SU-DHL-6 (cell line): ENCODE measurements at regions not wholly inside any gene's neighbourhood (a gene's known extent, or its start where the extent isn't known, plus 50 kb on each side); places are given as distances from the start of the nearest gene placed in this dataset.

Source experiments
- H2AFZ ChIP-seq: fragments of 200-600 bp; sonication (generic); 2 replicates; pipeline ENCODE4 v1.6.1; 2014; ENCODE audit warnings: low read depth, mild to moderate bottlenecking, moderate library complexity, mixed read lengths, antibody characterized with exemption, low read length; ENCODE audit not compliant: severe bottlenecking
- H3F3A ChIP-seq: fragments of 200-600 bp; shearing (Covaris generic); 2 replicates; pipeline ENCODE4 v1.6.0; 2016; ENCODE audit warnings: antibody characterized with exemption, mild to moderate bottlenecking; ENCODE audit not compliant: insufficient read depth
- H3K27ac ChIP-seq: fragments of 200-600 bp; sonication (generic); 2 replicates; pipeline ENCODE4 v1.5.1; 2016; ENCODE audit warnings: low read depth, mild to moderate bottlenecking, low read length, moderate library complexity, mixed read lengths
- H3K27me3 ChIP-seq: fragments of 200-600 bp; sonication (generic), shearing (Covaris generic); 2 replicates; pipeline ENCODE4 v1.6.0; 2014; ENCODE audit warnings: mild to moderate bottlenecking, low read length
- H3K36me3 ChIP-seq: fragments of 200-600 bp; sonication (generic); 2 replicates; pipeline ENCODE4 v1.6.1; 2014; ENCODE audit warnings: mild to moderate bottlenecking, low read length, mixed read lengths
- H3K4me2 ChIP-seq: fragments of 300-600, 200-600 bp; shearing (Covaris generic), sonication (generic); 2 replicates; pipeline ENCODE4 v1.6.0; 2014; ENCODE audit warnings: low read length, low read depth, mild to moderate bottlenecking; ENCODE audit not compliant: poor library complexity, severe bottlenecking
- H3K4me3 ChIP-seq: fragments of 200-600 bp; sonication (generic); 2 replicates; pipeline ENCODE4 v1.5.1; 2014; ENCODE audit warnings: antibody characterized with exemption, low read length, mild to moderate bottlenecking, mixed read lengths; ENCODE audit not compliant: insufficient read depth, poor library complexity, severe bottlenecking
- H3K79me2 ChIP-seq: fragments of 200-600 bp; sonication (generic); 2 replicates; pipeline ENCODE4 v1.6.1; 2014; ENCODE audit warnings: mild to moderate bottlenecking, low read length, moderate library complexity; ENCODE audit not compliant: insufficient read depth
- H3K9ac ChIP-seq: fragments of 200-600 bp; sonication (generic); 2 replicates; pipeline ENCODE4 v1.7.0; 2014; ENCODE audit warnings: mild to moderate bottlenecking, low read length
- H3K9me2 ChIP-seq: fragments of 200-600 bp; sonication (generic); replicated peaks from 2 replicates; pipeline ENCODE4 v1.6.1; 2014; ENCODE audit warnings: low read length; ENCODE audit not compliant: insufficient read depth
- H3K9me3 ChIP-seq: fragments of 200-600 bp; sonication (generic); 2 replicates; pipeline ENCODE4 v1.6.1; 2014; ENCODE audit warnings: low read length, mixed read lengths; ENCODE audit not compliant: insufficient read depth
- H4K20me1 ChIP-seq: fragments of 200-600 bp; sonication (generic); 2 replicates; pipeline ENCODE4 v1.6.1; 2014; ENCODE audit warnings: low read depth, mild to moderate bottlenecking, antibody characterized with exemption, low read length, moderate library complexity, mixed read lengths
- EZH2phosphoT487 ChIP-seq: fragments of 200-600 bp; sonication (generic), shearing (Covaris generic); conservative IDR thresholded peaks from 2 replicates; pipeline ENCODE4 v1.6.1; 2018; ENCODE audit warnings: mild to moderate bottlenecking, antibody characterized with exemption, low read length, moderate library complexity, mixed read lengths
- TF ChIP-seq, protein P1 (sequence below): fragments of 200-600 bp; sonication (generic); IDR thresholded peaks from one replicate; pipeline ENCODE4 v1.5.1; 2017; ENCODE audit warnings: antibody characterized with exemption, mild to moderate bottlenecking, low read length, moderate library complexity; ENCODE audit not compliant: insufficient read depth, poor library complexity, severe bottlenecking

GRCh38 chr15:93312891-93313486, 224.0 kb upstream of the RGMA start:
- Histone ChIP-seq H3F3A (no peaks in the 10 kb centered on the region), H3K9ac (no peak overlapping the region), H3K27me3 (no peaks in the 10 kb centered on the region), H3K4me2 (no peak overlapping the region), H3K9me3 (no peaks in the 10 kb centered on the region), H3K9me2 (no peaks in the 10 kb centered on the region), H3K4me3 (no peak overlapping the region), H3K36me3 (no peaks in the 10 kb centered on the region), H3K79me2 (no peaks in the 10 kb centered on the region), H4K20me1 (no peaks in the 10 kb centered on the region), H2AFZ (no peak overlapping the region), H3K27ac (no peak overlapping the region)
- TF ChIP-seq, protein P1, sequence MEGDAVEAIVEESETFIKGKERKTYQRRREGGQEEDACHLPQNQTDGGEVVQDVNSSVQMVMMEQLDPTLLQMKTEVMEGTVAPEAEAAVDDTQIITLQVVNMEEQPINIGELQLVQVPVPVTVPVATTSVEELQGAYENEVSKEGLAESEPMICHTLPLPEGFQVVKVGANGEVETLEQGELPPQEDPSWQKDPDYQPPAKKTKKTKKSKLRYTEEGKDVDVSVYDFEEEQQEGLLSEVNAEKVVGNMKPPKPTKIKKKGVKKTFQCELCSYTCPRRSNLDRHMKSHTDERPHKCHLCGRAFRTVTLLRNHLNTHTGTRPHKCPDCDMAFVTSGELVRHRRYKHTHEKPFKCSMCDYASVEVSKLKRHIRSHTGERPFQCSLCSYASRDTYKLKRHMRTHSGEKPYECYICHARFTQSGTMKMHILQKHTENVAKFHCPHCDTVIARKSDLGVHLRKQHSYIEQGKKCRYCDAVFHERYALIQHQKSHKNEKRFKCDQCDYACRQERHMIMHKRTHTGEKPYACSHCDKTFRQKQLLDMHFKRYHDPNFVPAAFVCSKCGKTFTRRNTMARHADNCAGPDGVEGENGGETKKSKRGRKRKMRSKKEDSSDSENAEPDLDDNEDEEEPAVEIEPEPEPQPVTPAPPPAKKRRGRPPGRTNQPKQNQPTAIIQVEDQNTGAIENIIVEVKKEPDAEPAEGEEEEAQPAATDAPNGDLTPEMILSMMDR: no peak
- no peak for TF ChIP-seq EZH2phosphoT487

- Histone ChIP-seq H3K4me2 (no peak overlapping the region), H3K9me3 (no peaks in the 10 kb centered on the region), H3K4me3 (no peak overlapping the region), H2AFZ (no peak overlapping the region), H3K9me2 (no peaks in the 10 kb centered on the region), H3K27me3 (no peaks in the 10 kb centered on the region), H3K36me3 (no peaks in the 10 kb centered on the region), H3K27ac (no peak overlapping the region), H3K9ac (no peak overlapping the region), H3F3A (no peaks in the 10 kb centered on the region), H3K79me2 (no peaks in the 10 kb centered on the region), H4K20me1 (no peaks in the 10 kb centered on the region)
- TF ChIP-seq EZH2phosphoT487: no peak
- TF ChIP-seq, protein P1: no peak
Measured at GRCh38 chr15:93311620-93312019, 222.6 kb upstream of the RGMA start.

DNA sequence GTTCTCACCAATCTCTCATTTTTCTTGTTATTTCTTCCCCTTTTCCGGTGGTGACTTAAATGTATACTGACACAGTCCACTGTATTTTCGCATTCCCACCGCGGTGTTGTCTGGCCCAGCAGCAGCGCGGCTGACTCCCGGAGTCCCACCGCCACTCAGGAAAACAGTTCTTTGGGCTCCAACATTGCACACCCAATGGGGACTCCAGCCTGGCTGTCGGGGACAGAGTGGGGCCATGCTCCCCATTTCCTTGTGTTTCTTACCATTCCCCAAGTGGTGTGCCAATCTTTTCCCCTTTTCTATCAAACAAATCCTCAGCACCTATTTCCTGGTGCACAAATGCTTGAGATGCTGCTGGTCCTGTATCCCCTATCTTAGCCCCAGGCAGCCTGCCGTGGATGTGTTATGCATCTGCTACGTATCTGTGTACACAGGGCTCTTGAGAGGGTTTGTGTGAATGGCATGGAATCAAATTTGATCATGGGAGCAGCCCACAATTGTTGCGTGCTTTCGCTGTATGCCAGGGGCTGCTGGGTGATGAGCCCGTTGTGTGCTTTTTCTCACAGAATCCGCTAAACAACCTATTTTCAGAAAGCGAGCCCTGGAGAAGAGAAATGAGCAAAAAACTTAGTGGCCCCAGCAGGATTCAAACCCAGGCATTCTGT, 219.1 kb upstream of the RGMA start:
- TF ChIP-seq, protein P1: no peak
- TF ChIP-seq EZH2phosphoT487: no peak
- Histone ChIP-seq H3K9ac (no peak overlapping the region), H3K27me3 (no peaks in the 10 kb centered on the region), H3K79me2 (no peaks in the 10 kb centered on the region), H3F3A (no peaks in the 10 kb centered on the region), H3K36me3 (no peaks in the 10 kb centered on the region), H3K9me3 (no peaks in the 10 kb centered on the region), H2AFZ (no peak overlapping the region), H3K9me2 (no peaks in the 10 kb centered on the region), H3K27ac (no peak overlapping the region), H4K20me1 (no peaks in the 10 kb centered on the region), H3K4me3 (no peak overlapping the region), H3K4me2 (no peak overlapping the region)
